GM19351 (cell line): ENCODE measurements at regions not wholly inside any gene's neighbourhood (a gene's known extent, or its start where the extent isn't known, plus 50 kb on each side); places are given as distances from the start of the nearest gene placed in this dataset.

ENCODE experiments used
- ATAC-seq: cut with Tn5 transposase; IDR thresholded peaks from one replicate; pipeline ENCODE4 v1.9.1; 2021; ENCODE audit warnings: mild to moderate bottlenecking, moderate library complexity; ENCODE audit not compliant: unreplicated experiment

- no peak for ATAC-seq
These were observed 1178.5 kb upstream of the MIR17HG start for GRCh38 chr13:90168953-90169352.

GRCh38 chr13:90170208-90170607, 1177.3 kb upstream of the MIR17HG start:
- ATAC-seq: no peak

- ATAC-seq: no peak
These were observed 1175.8 kb upstream of the MIR17HG start for GRCh38 chr13:90171649-90172048.

- ATAC-seq: no peak
These were observed 1170.0 kb upstream of the MIR17HG start for GRCh38 chr13:90177512-90177911.

GRCh38 chr13:90184355-90184754, 1163.1 kb upstream of the MIR17HG start:
- ATAC-seq: no peak

- no peak for ATAC-seq
These were observed 1161.8 kb upstream of the MIR17HG start for GRCh38 chr13:90185734-90186133.

DNA sequence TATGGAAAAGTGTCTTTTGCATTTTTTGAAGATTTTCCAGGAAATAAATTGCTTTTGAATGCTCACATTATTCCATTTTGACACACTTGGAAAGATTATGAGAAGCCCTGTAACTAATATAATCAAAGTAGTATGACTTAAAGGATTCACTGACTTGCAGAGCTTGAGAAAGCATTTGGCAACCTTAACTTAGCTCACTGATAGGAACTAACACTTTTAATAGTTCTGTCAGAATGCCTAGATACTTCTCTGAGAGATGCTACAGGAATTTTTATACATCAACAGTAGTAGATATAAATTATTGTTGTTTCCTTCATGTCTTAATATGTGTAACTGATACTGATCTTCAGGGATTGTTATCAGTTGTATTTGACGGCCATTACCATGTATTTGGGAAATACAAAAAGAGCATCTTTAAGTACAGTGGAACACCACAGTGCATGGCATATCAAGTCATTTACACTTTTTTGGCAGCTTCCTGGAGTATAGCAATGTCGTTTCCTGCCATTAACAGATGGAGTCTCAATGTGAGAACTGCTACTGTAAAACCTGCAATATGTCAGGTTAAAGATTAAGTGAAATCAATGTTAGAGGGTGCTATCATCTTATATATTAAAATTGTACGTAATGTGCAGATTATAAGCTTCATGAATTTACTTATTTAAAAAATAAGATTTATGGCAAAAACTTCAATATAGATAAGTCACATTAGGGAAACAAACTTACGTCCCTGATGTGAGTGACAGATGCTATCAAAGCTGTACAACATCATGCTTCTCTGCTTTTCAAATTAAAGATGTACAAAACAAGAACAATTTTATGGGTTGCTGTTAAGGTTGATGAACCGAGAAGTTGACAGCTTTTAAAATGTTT, 1159.8 kb upstream of the MIR17HG start:
- ATAC-seq: no peak

DNA sequence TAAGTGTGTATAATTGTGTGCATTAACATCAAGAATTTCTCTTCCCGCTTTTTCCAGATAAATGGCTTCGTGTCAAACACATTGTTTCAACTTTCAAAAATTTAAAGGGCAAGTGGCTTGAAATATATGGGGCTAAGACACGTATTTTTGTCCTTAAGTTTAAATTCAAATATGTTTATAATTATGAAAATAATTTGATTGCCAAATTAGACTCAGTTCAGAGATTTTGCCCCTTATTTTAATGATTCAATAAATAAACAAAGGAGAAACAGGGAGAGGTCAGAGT, 1159.2 kb upstream of the MIR17HG start:
- ATAC-seq: no peak

DNA sequence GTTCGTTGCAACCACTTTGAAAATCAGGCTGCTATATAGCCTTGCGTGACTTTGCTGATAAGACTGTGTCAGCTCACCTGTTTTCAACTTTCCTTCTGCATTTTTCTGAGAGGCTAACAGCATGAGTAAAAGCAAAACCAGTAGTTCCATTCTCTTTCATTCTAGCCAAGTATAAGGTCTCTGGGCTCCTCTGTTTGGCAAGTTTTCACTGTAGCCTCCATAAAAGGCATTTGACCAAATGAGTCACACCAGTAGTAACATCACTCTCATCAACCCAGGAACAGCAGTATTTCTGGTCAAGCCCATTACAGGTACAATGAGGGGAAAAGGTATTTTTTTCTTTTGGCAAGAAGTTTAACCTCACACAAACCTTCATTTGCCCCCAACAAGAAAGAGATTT, 1149.8 kb upstream of the MIR17HG start:
- ATAC-seq: no peak

- no peak for ATAC-seq
These were observed 1146.3 kb upstream of the MIR17HG start for GRCh38 chr13:90201202-90201601.

- ATAC-seq: no peak
These were observed 1145.6 kb upstream of the MIR17HG start for GRCh38 chr13:90201676-90202460.

DNA sequence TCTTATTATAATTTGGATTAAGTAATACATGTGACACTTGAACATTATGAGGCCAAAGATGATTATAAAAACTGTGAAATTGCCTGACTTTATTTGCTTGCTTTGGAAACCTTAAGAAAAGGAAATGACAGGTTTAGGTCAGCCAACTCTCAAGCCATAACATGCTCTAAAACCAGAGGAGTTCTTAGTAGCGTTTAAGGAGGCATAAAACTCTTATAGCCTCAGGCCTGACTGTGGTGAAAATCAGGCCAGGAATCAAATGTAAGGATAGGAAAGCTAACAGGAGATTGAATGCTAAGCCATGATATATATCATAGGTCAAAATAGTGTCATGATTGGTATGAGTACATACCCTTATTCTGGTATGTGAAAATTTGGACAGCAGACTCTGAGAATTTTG, 1142.4 kb upstream of the MIR17HG start:
- no peak for ATAC-seq

DNA sequence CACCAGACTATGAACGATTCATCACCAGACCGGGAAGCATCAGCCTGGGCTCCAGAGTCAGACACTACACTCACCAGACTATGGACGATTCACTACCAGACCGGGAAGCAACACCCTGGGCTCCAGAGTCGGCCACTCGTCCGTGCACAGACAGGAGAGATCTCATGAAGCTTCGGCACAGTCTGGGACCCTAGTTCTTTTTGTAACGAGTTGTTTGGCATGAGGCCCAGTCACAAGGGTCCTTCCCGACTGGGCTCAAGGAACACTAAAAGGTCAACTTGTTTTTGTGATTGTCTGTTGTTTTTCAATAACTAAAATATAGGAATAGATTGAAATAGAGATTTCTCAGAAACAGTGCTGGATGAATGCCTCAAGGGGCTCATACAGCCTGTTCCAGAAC, 1141.6 kb upstream of the MIR17HG start:
- ATAC-seq: no peak

GRCh38 chr13:90217275-90217674, 1130.2 kb upstream of the MIR17HG start:
- ATAC-seq: no peak

GRCh38 chr13:90222758-90223157, 1124.7 kb upstream of the MIR17HG start:
- ATAC-seq: no peak

DNA sequence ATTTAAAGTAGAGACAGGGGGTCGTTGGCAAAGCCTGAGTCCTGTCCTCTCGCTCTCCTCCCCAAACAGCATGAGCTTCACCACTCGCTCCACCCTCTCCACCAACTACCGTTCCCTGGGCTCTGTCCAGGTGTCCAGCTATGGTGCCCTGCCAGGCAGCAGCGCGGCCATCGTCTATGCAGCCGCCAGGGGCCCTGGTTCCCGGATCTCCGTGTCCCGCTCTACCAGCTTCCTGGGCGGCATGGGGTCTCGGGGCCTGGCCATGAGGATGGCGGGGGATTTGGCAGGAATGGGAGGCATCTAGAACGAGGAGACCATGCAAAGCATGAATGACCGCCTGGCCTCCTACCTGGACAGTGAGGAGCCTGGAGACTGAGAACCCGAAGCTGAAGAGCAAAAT, 1117.2 kb upstream of the MIR17HG start:
- no peak for ATAC-seq

DNA sequence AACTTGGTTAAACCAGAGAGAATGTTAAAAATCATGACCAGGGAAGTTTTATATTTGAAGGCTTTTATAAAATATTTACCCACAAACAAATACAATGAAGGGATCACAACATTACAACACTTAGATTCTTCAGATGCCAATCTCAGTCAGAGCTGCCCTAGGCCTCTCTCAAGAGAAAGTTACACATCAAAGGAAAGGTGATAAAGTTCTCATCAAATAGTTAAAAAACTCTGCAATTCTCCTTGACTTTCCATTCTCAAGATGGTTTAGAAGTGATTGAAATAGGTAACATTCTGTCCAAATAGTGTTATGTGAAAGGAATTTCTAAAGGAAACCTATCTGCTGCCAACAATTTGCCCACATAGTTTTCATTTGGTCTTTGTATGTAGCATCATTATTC, 1115.2 kb upstream of the MIR17HG start:
- no peak for ATAC-seq

- ATAC-seq: no peak
These were observed 1113.4 kb upstream of the MIR17HG start for GRCh38 chr13:90233933-90234672.

- no peak for ATAC-seq
These were observed 1109.6 kb upstream of the MIR17HG start for GRCh38 chr13:90237852-90238251.

DNA sequence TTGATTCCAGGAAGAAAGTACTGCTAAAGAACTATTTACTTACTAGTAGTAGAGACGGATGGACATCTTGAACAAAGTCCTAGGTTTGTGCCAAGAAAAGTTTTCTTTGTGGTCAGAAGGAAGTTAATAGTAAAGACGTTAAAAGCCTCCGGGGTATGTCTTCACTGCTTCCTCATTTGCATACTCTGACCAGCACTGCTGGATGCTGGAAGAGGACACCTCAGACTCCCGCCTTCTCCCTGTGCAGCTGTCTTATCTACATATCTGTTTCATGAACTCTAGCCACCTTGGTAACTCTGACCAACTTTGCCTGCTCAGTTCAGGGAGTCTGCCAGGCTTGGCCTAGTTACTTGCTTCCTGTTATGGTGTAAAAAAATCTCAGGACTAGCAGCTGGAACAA, 1109.1 kb upstream of the MIR17HG start:
- ATAC-seq: no peak

- ATAC-seq: no peak
These were observed 1108.4 kb upstream of the MIR17HG start for GRCh38 chr13:90239130-90239529.

GRCh38 chr13:90246005-90246404, 1101.5 kb upstream of the MIR17HG start:
- ATAC-seq: no peak
